HepG2 (cell line): ENCODE measurements at regions not wholly inside any gene's neighbourhood (a gene's known extent, or its start where the extent isn't known, plus 50 kb on each side); places are given as distances from the start of the nearest gene placed in this dataset.

Experiments used
- ATF7 ChIP-seq, 2 experiments: fragments of 450-650 bp in 1 of 2; sonication (generic) in 1 of 2; formaldehyde crosslinking in 1 of 2; IDR thresholded peaks; 2 replicates each; pipeline versions ENCODE4 v1.4.0 to v1.6.1; 2016 to 2020; ENCODE audit warnings: antibody characterized with exemption in 1 of 2, mild to moderate bottlenecking in 1 of 2, missing genetic modification reagents in 1 of 2
- BRCA1 ChIP-seq: sonication (generic); formaldehyde crosslinking; IDR thresholded peaks from 2 replicates; pipeline ENCODE4 v1.4.0; 2020; ENCODE audit warnings: missing genetic modification reagents
- CAMTA2 ChIP-seq: sonication (generic); formaldehyde crosslinking; IDR thresholded peaks from 2 replicates; pipeline ENCODE4 v1.4.0; 2020; ENCODE audit warnings: mild to moderate bottlenecking, missing genetic modification reagents, borderline replicate concordance
- ELF3 ChIP-seq: IDR thresholded peaks from 2 replicates; pipeline ENCODE4 v1.6.1; 2016; ENCODE audit warnings: missing genetic modification reagents, missing compliant biosample characterization
- NFKBIZ ChIP-seq: IDR thresholded peaks from 2 replicates; pipeline ENCODE4 v1.6.1; 2018; ENCODE audit warnings: missing genetic modification reagents, missing compliant biosample characterization
- PHF20 ChIP-seq: sonication (generic); formaldehyde crosslinking; IDR thresholded peaks from 2 replicates; pipeline ENCODE4 v1.5.0; 2020; ENCODE audit warnings: mild to moderate bottlenecking, missing genetic modification reagents
- SATB2 ChIP-seq: sonication (generic); formaldehyde crosslinking; IDR thresholded peaks from 2 replicates; pipeline ENCODE4 v1.5.0; 2020; ENCODE audit warnings: missing genetic modification reagents
- SOX13 ChIP-seq, 3 experiments: fragments of 450-650 bp in 1 of 3; sonication (generic) in 1 of 3; formaldehyde crosslinking in 1 of 3; IDR thresholded peaks in 2 of 3; conservative IDR thresholded peaks in 1 of 3; 2 replicates each; pipeline versions ENCODE4 v1.5.0 to v1.6.1; 2016 to 2020; ENCODE audit warnings: antibody characterized with exemption in 1 of 3, mild to moderate bottlenecking in 1 of 3, missing compliant biosample characterization in 1 of 3, missing genetic modification reagents in 1 of 3, moderate library complexity in 1 of 3
- SOX6 ChIP-seq, 2 experiments: fragments of 450-650 bp in 1 of 2; sonication (generic) in 1 of 2; formaldehyde crosslinking in 1 of 2; IDR thresholded peaks; 2 replicates each; pipeline versions ENCODE4 v1.4.0 to v1.6.1; 2017 to 2020; ENCODE audit warnings: antibody characterized with exemption in 1 of 2, mild to moderate bottlenecking in 1 of 2, missing genetic modification reagents in 1 of 2
- ZNF383 ChIP-seq: sonication (generic); formaldehyde crosslinking; IDR thresholded peaks from 2 replicates; pipeline ENCODE4 v1.4.0; 2020; ENCODE audit warnings: missing genetic modification reagents, mild to moderate bottlenecking, borderline replicate concordance
- TF ChIP-seq, protein P1 (sequence below): sonication (generic); formaldehyde crosslinking; IDR thresholded peaks from 2 replicates; pipeline ENCODE4 v1.4.0; 2020; ENCODE audit warnings: mild to moderate bottlenecking, missing genetic modification reagents
- TF ChIP-seq, protein P2 (sequence below): sonication (generic); formaldehyde crosslinking; IDR thresholded peaks from 2 replicates; pipeline ENCODE4 v1.4.0; 2020; ENCODE audit warnings: missing genetic modification reagents, borderline replicate concordance
- TF ChIP-seq, protein P3 (sequence below): sonication (generic); formaldehyde crosslinking; IDR thresholded peaks from 2 replicates; pipeline ENCODE4 v1.8.0; 2022; ENCODE audit warnings: mild to moderate bottlenecking, missing genetic modification reagents
- TF ChIP-seq, protein P4 (sequence below): sonication (generic); formaldehyde crosslinking; IDR thresholded peaks from 2 replicates; pipeline ENCODE4 v1.5.1; 2020; ENCODE audit warnings: missing genetic modification reagents, mild to moderate bottlenecking, borderline replicate concordance
- TF ChIP-seq, protein P5 (sequence below): sonication (generic); formaldehyde crosslinking; IDR thresholded peaks from 2 replicates; pipeline ENCODE4 v1.4.0; 2020; ENCODE audit warnings: mild to moderate bottlenecking, missing genetic modification reagents

DNA sequence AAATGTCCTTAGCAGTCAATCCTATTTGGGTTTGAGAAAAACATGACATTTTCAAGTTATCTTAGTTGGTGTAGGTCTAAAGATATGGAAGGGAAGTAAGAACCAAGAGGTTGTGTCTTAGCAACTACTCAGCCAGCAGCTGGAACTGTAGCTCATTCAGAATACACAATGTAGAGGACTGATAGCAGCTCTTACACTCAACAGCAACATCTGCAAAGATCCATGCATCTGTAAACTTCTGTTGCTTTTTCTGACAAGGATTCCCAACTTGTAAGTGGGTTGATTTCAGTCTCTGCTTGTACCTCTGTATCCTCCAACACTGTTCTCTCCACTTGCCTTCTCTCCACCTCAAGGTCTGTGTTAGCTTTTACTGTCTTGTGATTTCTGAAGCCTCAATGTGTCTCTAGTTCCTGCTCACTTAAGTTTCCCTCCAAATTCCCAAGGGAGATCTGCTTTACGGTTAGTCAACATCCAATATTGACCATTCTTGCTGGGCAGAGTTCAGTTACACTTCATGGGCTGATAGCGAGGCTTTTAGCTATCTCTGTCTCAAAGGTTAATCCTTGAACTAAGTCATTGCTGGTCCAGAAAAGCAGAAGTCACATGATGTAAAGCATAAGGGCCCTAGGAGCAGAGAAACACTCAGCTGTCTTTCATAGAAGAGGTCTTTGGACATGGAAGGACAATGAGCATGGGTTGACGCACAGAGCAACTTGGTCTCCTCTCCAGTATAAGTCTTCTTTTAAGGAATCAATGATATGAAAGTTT, 71.6 kb upstream of the LGSN start (continued):
- TF ChIP-seq, protein P1, sequence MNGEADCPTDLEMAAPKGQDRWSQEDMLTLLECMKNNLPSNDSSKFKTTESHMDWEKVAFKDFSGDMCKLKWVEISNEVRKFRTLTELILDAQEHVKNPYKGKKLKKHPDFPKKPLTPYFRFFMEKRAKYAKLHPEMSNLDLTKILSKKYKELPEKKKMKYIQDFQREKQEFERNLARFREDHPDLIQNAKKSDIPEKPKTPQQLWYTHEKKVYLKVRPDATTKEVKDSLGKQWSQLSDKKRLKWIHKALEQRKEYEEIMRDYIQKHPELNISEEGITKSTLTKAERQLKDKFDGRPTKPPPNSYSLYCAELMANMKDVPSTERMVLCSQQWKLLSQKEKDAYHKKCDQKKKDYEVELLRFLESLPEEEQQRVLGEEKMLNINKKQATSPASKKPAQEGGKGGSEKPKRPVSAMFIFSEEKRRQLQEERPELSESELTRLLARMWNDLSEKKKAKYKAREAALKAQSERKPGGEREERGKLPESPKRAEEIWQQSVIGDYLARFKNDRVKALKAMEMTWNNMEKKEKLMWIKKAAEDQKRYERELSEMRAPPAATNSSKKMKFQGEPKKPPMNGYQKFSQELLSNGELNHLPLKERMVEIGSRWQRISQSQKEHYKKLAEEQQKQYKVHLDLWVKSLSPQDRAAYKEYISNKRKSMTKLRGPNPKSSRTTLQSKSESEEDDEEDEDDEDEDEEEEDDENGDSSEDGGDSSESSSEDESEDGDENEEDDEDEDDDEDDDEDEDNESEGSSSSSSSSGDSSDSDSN (CRISPR knock-in tag), result peak; percentile 61
- TF ChIP-seq SATB2 (CRISPR knock-in tag) (0 out of 2 replicates have a peak, but pooled peaks have one; percentile 44), CAMTA2 (CRISPR knock-in tag) (no peak), PHF20 (no peak; the same call in 1 of the 2 replicates), ELF3 (CRISPR knock-in tag) (peak; percentile 94), SOX13 (IDR thresholded peaks at IDR 0.05) (peak; percentile 77; the same call in 1 of the 2 replicates), SOX13 (CRISPR knock-in tag; conservative IDR thresholded peaks at IDR 0.05 in 1 of 2, IDR thresholded peaks at IDR 0.05 in 1 of 2) (peak in 1 of 2 experiments; percentile 96; a peak in 2 of 4 replicates), SOX6 (IDR thresholded peaks at IDR 0.05) (no peak), SOX6 (CRISPR knock-in tag; IDR thresholded peaks at IDR 0.05) (peak; percentile 96), BRCA1 (CRISPR knock-in tag) (peak; percentile 88; the same call in 1 of the 2 replicates), ZNF383 (CRISPR knock-in tag) (no peak; the same call in 1 of the 2 replicates), NFKBIZ (CRISPR knock-in tag) (peak; percentile 94; the same call in 1 of the 2 replicates), ATF7 (IDR thresholded peaks at IDR 0.05) (peak; percentile 38; the same call in 1 of the 2 replicates), ATF7 (CRISPR knock-in tag; IDR thresholded peaks at IDR 0.05) (no peak; the same call in 1 of the 2 replicates)
- TF ChIP-seq, protein P2, sequence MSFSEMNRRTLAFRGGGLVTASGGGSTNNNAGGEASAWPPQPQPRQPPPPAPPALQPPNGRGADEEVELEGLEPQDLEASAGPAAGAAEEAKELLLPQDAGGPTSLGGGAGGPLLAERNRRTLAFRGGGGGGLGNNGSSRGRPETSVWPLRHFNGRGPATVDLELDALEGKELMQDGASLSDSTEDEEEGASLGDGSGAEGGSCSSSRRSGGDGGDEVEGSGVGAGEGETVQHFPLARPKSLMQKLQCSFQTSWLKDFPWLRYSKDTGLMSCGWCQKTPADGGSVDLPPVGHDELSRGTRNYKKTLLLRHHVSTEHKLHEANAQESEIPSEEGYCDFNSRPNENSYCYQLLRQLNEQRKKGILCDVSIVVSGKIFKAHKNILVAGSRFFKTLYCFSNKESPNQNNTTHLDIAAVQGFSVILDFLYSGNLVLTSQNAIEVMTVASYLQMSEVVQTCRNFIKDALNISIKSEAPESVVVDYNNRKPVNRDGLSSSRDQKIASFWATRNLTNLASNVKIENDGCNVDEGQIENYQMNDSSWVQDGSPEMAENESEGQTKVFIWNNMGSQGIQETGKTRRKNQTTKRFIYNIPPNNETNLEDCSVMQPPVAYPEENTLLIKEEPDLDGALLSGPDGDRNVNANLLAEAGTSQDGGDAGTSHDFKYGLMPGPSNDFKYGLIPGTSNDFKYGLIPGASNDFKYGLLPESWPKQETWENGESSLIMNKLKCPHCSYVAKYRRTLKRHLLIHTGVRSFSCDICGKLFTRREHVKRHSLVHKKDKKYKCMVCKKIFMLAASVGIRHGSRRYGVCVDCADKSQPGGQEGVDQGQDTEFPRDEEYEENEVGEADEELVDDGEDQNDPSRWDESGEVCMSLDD, result no peak
- TF ChIP-seq, protein P3, sequence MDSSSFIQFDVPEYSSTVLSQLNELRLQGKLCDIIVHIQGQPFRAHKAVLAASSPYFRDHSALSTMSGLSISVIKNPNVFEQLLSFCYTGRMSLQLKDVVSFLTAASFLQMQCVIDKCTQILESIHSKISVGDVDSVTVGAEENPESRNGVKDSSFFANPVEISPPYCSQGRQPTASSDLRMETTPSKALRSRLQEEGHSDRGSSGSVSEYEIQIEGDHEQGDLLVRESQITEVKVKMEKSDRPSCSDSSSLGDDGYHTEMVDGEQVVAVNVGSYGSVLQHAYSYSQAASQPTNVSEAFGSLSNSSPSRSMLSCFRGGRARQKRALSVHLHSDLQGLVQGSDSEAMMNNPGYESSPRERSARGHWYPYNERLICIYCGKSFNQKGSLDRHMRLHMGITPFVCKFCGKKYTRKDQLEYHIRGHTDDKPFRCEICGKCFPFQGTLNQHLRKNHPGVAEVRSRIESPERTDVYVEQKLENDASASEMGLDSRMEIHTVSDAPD (CRISPR knock-in tag), result peak; percentile 71; the same call in 1 of the 2 replicates
- TF ChIP-seq, protein P4, sequence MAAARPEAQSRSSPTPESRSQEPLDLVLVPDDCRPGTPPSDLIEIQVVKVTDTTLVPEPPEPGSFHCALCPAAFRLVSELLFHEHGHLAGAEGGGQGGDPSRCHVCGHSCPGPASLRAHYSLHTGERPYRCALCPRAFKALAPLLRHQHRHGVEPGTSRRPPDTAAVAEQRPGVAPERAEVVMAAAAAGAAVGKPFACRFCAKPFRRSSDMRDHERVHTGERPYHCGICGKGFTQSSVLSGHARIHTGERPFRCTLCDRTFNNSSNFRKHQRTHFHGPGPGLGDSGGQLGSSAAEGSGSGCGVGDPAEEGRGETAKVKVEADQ (CRISPR knock-in tag), result peak; percentile 97
- TF ChIP-seq, protein P5, sequence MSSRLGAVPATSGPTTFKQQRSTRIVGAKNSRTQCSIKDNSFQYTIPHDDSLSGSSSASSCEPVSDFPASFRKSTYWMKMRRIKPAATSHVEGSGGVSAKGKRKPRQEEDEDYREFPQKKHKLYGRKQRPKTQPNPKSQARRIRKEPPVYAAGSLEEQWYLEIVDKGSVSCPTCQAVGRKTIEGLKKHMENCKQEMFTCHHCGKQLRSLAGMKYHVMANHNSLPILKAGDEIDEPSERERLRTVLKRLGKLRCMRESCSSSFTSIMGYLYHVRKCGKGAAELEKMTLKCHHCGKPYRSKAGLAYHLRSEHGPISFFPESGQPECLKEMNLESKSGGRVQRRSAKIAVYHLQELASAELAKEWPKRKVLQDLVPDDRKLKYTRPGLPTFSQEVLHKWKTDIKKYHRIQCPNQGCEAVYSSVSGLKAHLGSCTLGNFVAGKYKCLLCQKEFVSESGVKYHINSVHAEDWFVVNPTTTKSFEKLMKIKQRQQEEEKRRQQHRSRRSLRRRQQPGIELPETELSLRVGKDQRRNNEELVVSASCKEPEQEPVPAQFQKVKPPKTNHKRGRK (CRISPR knock-in tag), result peak; percentile 39; the same call in 1 of the 2 replicates
